Upper lobe of right lung (tissue), 1 donor: ENCODE measurements at regions not wholly inside any gene's neighbourhood (a gene's known extent, or its start where the extent isn't known, plus 50 kb on each side); places are given as distances from the start of the nearest gene placed in this dataset.

Source experiments
- ATAC-seq: fragments of 200-7000 bp; cut with Tn5 transposase; one replicate; pipeline ENCODE4 v1.9.1; 2020; ENCODE audit warnings: mild to moderate bottlenecking, moderate library complexity
- DNase-seq: peaks from one replicate; pipeline ENCODE4 v3.0.0-alpha.2; 2020
- H3K27ac ChIP-seq: fragments of 200-600 bp; one replicate; pipeline ENCODE4 v1.8.0; 2022
- H3K27me3 ChIP-seq: fragments of 200-600 bp; one replicate; pipeline ENCODE4 v1.8.0; 2022; ENCODE audit warnings: mild to moderate bottlenecking
- H3K36me3 ChIP-seq: fragments of 200-600 bp; one replicate; pipeline ENCODE4 v1.8.0; 2022
- H3K4me1 ChIP-seq: fragments of 200-600 bp; one replicate; pipeline ENCODE4 v1.8.0; 2022
- H3K4me3 ChIP-seq: fragments of 200-600 bp; one replicate; pipeline ENCODE4 v1.8.0; 2022; ENCODE audit warnings: mild to moderate bottlenecking
- H3K9me3 ChIP-seq: fragments of 200-600 bp; one replicate; pipeline ENCODE4 v1.8.0; 2022
- intact Hi-C: fragments of 100-400 bp; cut with DNase I; formaldehyde crosslinking; loops from one replicate; pipeline ENCODE4 v1.11.0; 2022
- TF ChIP-seq, protein P1 (sequence below): fragments of 200-600 bp; IDR thresholded peaks from one replicate; pipeline ENCODE4 v1.8.0; 2022; ENCODE audit warnings: antibody characterized with exemption
- donor health status: DM: no; HTN: yes; CAD: no; lungs with severe emphysema.

DNA sequence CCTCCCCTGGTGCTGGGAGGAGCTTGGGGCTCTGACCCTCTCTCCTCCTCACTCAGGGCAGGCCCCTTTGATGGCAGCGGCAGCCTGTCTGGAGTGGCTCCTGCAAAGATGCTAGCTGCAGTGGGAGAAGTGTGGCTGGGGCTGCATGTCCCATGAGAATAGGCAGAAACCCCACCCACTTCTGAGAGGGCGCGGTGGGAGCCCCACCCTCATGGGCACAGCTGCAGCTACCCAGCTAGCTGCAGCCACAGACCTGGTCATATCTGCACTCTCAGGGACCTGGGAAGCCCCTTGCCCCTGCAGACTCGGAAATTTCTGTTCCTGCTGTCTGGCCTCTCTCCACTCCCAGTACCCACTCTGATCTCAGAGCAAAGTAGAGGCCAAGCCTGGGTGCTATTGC, 72.2 kb upstream of the BRD7 start:
- TF ChIP-seq, protein P1, sequence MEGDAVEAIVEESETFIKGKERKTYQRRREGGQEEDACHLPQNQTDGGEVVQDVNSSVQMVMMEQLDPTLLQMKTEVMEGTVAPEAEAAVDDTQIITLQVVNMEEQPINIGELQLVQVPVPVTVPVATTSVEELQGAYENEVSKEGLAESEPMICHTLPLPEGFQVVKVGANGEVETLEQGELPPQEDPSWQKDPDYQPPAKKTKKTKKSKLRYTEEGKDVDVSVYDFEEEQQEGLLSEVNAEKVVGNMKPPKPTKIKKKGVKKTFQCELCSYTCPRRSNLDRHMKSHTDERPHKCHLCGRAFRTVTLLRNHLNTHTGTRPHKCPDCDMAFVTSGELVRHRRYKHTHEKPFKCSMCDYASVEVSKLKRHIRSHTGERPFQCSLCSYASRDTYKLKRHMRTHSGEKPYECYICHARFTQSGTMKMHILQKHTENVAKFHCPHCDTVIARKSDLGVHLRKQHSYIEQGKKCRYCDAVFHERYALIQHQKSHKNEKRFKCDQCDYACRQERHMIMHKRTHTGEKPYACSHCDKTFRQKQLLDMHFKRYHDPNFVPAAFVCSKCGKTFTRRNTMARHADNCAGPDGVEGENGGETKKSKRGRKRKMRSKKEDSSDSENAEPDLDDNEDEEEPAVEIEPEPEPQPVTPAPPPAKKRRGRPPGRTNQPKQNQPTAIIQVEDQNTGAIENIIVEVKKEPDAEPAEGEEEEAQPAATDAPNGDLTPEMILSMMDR = no peak
- Histone ChIP-seq H3K27me3 (no peaks in the 10 kb centered on the region), H3K4me3 (no peak overlapping the region), H3K4me1 (no peaks in the 10 kb centered on the region), H3K9me3 (peaks cover 4% of the 10 kb centered on the region), H3K27ac (no peak overlapping the region), H3K36me3 (no peaks in the 10 kb centered on the region)
- ATAC-seq = no peak
- intact Hi-C loops = no loop called here
- DNase-seq = no peak

DNA sequence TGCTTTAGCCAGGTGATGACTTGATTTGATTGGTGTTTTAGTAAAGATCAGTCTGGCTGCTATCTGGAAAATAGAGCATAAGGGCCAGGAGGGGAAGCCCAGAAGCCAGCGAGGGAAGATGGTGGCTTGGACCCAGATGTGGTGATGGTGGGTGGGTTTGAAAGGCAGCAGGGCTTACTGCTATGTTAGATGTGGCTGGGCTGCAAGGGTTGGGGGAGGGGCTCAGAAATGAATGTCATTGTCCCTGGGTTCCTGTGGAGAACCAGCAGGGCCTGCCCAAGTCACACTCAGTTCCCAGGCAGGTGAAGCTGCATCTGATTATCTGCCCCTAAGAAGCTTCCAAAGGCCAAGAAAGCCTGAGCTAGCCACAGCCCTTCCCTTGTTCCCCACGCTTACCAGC, 71.7 kb upstream of the BRD7 start:
- no peak overlapping the region for H3K27ac ChIP-seq
- ATAC-seq (no peak), DNase-seq (no peak)
- H3K9me3 ChIP-seq = peaks cover 4% of the 10 kb centered on the region
- TF ChIP-seq, protein P1 = no peak
- no peaks in the 10 kb centered on the region for H3K27me3 ChIP-seq
- no peaks in the 10 kb centered on the region for H3K4me1 ChIP-seq
- H3K36me3 ChIP-seq = no peaks in the 10 kb centered on the region
- intact Hi-C loops = no loop called here
- H3K4me3 ChIP-seq = no peak overlapping the region

DNA sequence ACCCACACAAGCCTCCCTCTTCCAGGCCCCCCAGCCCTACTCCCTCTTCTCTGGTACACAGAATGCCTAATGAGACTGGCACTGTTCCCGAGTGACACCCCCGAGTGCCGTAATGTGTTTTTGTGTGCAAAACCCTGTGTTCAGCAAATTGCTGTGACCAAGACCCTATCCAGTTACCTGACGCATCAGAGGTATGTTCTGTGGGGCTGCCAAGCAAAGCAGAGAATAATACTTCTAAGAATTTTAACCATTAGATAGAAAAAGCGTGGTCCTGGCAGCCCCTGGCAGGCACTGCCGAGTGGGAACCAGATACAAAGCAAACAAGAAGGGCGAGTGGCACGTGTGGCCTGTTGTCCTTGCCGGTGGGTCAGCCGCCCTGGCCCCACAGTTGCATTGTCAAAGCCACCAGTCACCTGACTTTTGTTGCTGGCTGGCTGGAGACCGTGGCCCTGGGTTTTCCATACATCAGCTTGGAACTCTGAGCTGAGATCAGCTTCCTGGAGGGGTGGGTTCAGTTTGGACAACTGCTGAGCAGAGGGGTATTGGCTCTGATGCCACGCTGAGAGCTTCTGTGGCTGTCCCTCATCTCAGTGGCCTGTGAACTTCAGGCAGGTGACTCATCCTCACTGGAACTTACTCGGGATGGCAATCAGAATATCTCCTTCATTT, 69.1 kb upstream of the BRD7 start:
- Histone ChIP-seq H3K27ac (no peak overlapping the region), H3K27me3 (peaks cover 5% of the 10 kb centered on the region), H3K9me3 (peaks cover 4% of the 10 kb centered on the region), H3K4me1 (no peaks in the 10 kb centered on the region), H3K36me3 (no peaks in the 10 kb centered on the region), H3K4me3 (no peak overlapping the region)
- intact Hi-C loops = no loop called here
- ATAC-seq = no peak
- DNase-seq = no peak
- TF ChIP-seq, protein P1 = no peak

DNA sequence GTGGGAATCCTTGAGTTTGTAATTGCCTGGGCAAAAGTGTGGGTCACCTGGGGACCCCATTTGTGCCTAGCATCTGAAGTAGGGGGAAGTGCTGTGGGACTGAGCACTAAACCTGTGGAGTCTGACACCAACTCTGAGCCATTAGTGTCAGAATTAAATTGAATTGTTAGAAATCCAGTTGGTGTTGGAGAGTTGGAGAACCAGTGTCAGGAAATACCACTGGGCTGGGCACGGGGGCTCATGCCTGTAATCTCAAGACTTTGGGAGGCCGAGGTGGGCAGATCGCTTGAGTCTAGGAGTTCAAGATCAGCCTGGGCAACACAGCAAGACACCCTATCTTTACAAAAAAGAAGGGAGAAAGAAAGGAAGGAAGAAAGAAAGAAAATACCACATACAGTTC, 67.5 kb upstream of the BRD7 start:
- DNase-seq (no peak), ATAC-seq (no peak)
- Histone ChIP-seq H3K4me1 (no peaks in the 10 kb centered on the region), H3K27me3 (peaks cover 5% of the 10 kb centered on the region), H3K36me3 (no peaks in the 10 kb centered on the region), H3K9me3 (no peaks in the 10 kb centered on the region), H3K27ac (no peak overlapping the region), H3K4me3 (no peak overlapping the region)
- TF ChIP-seq, protein P1 = no peak
- intact Hi-C loops = no loop called here

DNA sequence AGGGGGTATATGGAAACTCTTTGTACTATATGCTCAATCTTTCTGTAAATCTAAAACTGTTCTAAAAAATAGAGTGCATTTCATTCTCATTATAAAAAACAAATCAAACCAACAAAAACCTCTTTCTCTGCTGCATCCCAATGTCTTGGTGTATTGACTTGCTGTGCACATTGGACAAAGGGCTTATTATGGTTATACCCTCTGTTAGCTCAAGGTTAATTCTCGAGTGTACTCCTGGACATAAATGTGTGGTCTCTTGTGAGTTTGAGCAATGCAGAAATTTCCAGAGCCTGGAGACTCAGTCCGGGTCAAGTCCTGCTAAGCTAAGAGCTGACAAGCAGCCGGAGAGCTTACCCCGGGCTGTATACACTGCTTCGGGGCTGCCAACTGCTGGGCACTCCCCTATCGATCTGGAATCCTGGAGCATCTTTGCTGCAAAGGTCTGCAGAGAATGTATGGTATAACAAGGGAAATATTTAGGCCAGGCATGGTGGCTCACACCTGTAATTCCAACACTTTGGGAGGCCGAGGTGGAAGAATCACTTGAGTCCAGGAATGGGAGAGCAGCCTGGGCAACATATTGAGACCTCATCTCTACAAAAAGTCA, 66.2 kb upstream of the BRD7 start:
- TF ChIP-seq, protein P1 = no peak
- H3K4me3 ChIP-seq = no peak overlapping the region
- H3K9me3 ChIP-seq = no peaks in the 10 kb centered on the region
- DNase-seq (no peak), ATAC-seq (no peak)
- H3K27me3 ChIP-seq = peaks cover 5% of the 10 kb centered on the region
- intact Hi-C loops = no loop called here
- H3K36me3 ChIP-seq = no peaks in the 10 kb centered on the region
- no peaks in the 10 kb centered on the region for H3K4me1 ChIP-seq
- H3K27ac ChIP-seq = no peak overlapping the region
